ENCODE measurements at regions not wholly inside any gene's neighbourhood (a gene's known extent, or its start where the extent isn't known, plus 50 kb on each side); places are given as distances from the start of the nearest gene placed in this dataset.
"Not testable (repeated sequence)": the region's sequence is repeated elsewhere in the genome, so short reads cannot be mapped to it uniquely, and the experiment has no call there.

DNA sequence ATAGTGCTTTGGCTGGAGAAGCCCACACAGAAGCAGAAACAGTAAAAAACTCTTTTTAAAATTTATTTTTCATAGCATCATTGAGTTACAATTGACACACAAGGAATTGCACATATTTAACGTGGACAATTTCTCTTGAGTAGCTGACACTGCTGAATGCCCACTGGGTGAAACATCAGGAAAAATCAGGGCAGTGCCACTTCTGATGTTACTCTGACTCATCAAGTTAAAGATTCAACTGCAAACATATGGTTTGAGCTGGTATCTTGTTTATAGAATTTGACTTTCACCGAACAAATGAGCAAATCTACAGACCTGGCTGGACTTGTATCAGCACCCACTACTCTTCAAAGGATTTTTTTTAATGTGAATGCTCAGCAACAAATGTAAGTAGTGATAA is 66.3 kb upstream of the CTSV start:
- not testable (repeated sequence) for H3K4me3 ChIP-seq (ENCODE audit: insufficient read depth, low read depth, low read length); H3K36me3 ChIP-seq (ENCODE audit: control insufficient read depth, insufficient read depth, low read length); H3K27ac ChIP-seq (ENCODE audit: insufficient read depth, low read depth, low read length, poor library complexity, severe bottlenecking); H3K4me1 ChIP-seq (ENCODE audit: control insufficient read depth, insufficient read depth, low read length); H3K27me3 ChIP-seq (ENCODE audit: control insufficient read depth, insufficient read depth, low read length, poor library complexity, severe bottlenecking); H3K9me3 ChIP-seq (ENCODE audit: control insufficient read depth, low read length)
- WGBS, 2 experiments, result 88 to 94% methylated on average over 1 of the region's 2 CpGs

DNA sequence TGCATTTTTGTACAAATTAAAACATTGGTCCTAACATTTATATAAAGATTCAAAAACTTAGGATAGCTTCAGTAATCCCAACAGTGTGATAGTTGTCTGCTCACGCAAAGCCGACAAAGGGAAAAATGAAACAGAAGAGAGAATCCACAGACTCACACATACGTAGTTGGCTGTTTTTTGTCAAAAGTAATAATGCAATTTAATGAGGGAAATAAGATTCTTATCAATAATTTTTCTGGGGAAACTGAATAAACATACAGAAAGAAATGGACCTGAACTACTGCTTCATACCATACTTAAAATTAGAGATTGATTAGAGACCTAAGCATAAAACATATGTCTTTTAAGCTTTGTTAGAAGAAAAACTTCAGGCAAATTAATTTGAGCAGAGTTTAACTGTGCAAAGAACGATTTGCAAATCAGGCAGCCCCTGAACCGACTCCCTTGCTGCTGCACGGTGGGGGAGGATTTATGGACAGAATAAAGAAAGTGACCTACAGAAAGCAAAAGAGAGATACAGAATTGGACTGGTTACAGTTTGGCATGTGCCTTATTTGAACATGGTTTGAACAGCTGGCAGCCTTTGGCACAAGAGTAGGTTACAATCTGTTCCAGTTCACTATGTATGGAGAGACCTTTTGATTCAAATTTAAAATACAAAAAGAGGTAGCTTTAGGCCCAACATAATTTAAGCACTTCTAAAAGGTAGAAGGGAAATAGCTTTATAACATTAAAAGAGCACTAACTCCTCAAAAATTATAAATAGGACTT is 64.9 kb upstream of the CTSV start:
- not testable (repeated sequence) for H3K9me3 ChIP-seq (ENCODE audit: control insufficient read depth, low read length); H3K27me3 ChIP-seq (ENCODE audit: control insufficient read depth, insufficient read depth, low read length, poor library complexity, severe bottlenecking); H3K4me1 ChIP-seq (ENCODE audit: control insufficient read depth, insufficient read depth, low read length); H3K4me3 ChIP-seq (ENCODE audit: insufficient read depth, low read depth, low read length); H3K27ac ChIP-seq (ENCODE audit: insufficient read depth, low read depth, low read length, poor library complexity, severe bottlenecking); H3K36me3 ChIP-seq (ENCODE audit: control insufficient read depth, insufficient read depth, low read length)
- 90% methylated on average over 5 to 6 of the region's 6 CpGs for WGBS, 2 experiments

DNA sequence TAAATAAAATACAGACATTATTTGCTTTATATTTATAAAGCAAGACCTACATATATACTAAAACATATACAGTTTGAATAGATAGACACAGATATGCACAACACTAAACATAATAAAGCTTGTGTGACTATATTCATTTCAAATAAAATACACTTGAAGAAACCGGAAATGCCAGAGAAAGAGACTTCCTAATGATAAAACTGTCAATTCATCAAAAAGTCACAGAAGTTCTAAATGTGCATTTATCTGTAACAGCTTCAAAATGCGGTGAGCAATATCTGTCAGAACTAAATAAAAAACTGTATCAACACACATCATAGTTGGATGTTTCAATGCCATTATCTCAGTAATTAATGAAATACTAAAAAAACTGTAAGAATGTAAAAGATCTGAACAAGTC is 60.6 kb upstream of the CTSV start:
- H3K36me3 ChIP-seq (ENCODE audit: control insufficient read depth, insufficient read depth, low read length); H3K4me3 ChIP-seq (ENCODE audit: insufficient read depth, low read depth, low read length); H3K4me1 ChIP-seq (ENCODE audit: control insufficient read depth, insufficient read depth, low read length); H3K27me3 ChIP-seq (ENCODE audit: control insufficient read depth, insufficient read depth, low read length, poor library complexity, severe bottlenecking); H3K9me3 ChIP-seq (ENCODE audit: control insufficient read depth, low read length); H3K27ac ChIP-seq (ENCODE audit: insufficient read depth, low read depth, low read length, poor library complexity, severe bottlenecking): not testable (repeated sequence)
- WGBS, 2 experiments, result 84 to 89% methylated on average over 2 of the region's 2 CpGs

DNA sequence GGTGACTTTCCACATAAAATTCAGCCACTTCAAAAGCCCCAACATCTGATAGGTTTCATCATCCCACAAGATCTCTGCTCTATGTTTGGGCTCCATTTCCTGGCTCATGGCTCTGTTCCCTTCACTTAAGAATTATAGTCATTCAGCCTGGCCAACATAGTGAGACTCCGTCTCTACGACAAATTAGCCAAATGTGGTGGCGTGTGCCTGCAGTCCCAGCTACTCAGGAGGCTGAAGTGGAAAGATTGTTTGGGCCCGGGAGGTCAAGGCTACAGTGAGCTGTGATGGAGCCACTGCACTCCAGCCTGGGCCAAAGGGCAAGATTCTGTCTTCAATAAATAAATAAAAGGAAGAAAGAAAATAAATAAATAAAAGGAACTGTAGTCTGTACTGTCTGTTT is 57.9 kb upstream of the CTSV start:
- 88 to 93% methylated on average over 4 of the region's 4 CpGs for WGBS, 2 experiments
- H3K27ac ChIP-seq (ENCODE audit: insufficient read depth, low read depth, low read length, poor library complexity, severe bottlenecking), result no peak overlapping the region
- no peaks in the 10 kb centered on the region for H3K36me3 ChIP-seq (ENCODE audit: control insufficient read depth, insufficient read depth, low read length)
- no peaks in the 10 kb centered on the region for H3K9me3 ChIP-seq (ENCODE audit: control insufficient read depth, low read length)
- H3K4me1 ChIP-seq (ENCODE audit: control insufficient read depth, insufficient read depth, low read length), result no peaks in the 10 kb centered on the region
- H3K4me3 ChIP-seq (ENCODE audit: insufficient read depth, low read depth, low read length), result no peak overlapping the region
- no peaks in the 10 kb centered on the region for H3K27me3 ChIP-seq (ENCODE audit: control insufficient read depth, insufficient read depth, low read length, poor library complexity, severe bottlenecking)

DNA sequence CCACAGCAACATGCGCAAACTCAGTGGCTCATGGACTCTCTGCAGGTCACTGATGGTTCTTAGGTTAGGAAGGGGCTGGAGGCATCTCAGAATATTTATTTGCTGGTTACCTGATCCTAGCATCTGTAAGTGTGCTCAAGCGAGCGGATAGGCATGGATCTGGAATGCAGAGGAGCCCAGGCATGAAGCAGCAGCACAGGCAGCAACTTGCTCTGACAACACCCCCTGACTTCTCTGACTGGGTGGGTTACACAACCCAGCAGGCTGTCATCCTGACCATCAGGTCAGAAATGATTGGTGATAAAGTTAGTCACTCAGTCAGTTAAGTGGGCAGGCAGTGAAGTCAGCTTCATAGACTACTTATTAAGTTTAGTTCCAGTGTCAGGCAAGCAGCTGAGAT is 50.4 kb upstream of the CTSV start:
- not testable (repeated sequence) for H3K4me1 ChIP-seq (ENCODE audit: control insufficient read depth, insufficient read depth, low read length); H3K4me3 ChIP-seq (ENCODE audit: insufficient read depth, low read depth, low read length); H3K9me3 ChIP-seq (ENCODE audit: control insufficient read depth, low read length); H3K27me3 ChIP-seq (ENCODE audit: control insufficient read depth, insufficient read depth, low read length, poor library complexity, severe bottlenecking); H3K27ac ChIP-seq (ENCODE audit: insufficient read depth, low read depth, low read length, poor library complexity, severe bottlenecking); H3K36me3 ChIP-seq (ENCODE audit: control insufficient read depth, insufficient read depth, low read length)
- 85 to 90% methylated on average over 3 of the region's 3 CpGs for WGBS, 2 experiments

All from ectodermal cell (in vitro differentiated cells).